GM18505 (cell line): ENCODE measurements at regions not wholly inside any gene's neighbourhood (a gene's known extent, or its start where the extent isn't known, plus 50 kb on each side); places are given as distances from the start of the nearest gene placed in this dataset.

Experiments
- ATAC-seq: cut with Tn5 transposase; IDR thresholded peaks from one replicate; pipeline ENCODE4 v1.9.1; 2021; ENCODE audit not compliant: unreplicated experiment
- POLR2A ChIP-seq: IDR thresholded peaks from 4 replicates; pipeline ENCODE4 v1.6.1; 2011; ENCODE audit warnings: borderline replicate concordance; ENCODE audit not compliant: insufficient read depth, insufficient read length; ENCODE audit errors: extremely low read depth

- no peak for TF ChIP-seq POLR2A
- no peak for ATAC-seq
Observed at GRCh38 chr13:24063281-24063877, 97.1 kb upstream of the SPATA13 start.

GRCh38 chr13:24064371-24064770, 96.1 kb upstream of the SPATA13 start:
- ATAC-seq, result no peak
- TF ChIP-seq POLR2A, result no peak

GRCh38 chr13:24065176-24065575, 95.3 kb upstream of the SPATA13 start:
- TF ChIP-seq POLR2A, result no peak
- ATAC-seq, result no peak

GRCh38 chr13:24066405-24067295, 93.9 kb upstream of the SPATA13 start:
- ATAC-seq, result no peak
- TF ChIP-seq POLR2A, result no peak

GRCh38 chr13:24068472-24068871, 92.0 kb upstream of the SPATA13 start:
- no peak for ATAC-seq
- TF ChIP-seq POLR2A, result no peak

GRCh38 chr13:24071016-24071415, 89.5 kb upstream of the SPATA13 start:
- no peak for ATAC-seq
- no peak for TF ChIP-seq POLR2A

- ATAC-seq, result no peak
- no peak for TF ChIP-seq POLR2A
Observed at GRCh38 chr13:24071423-24072075, 89.0 kb upstream of the SPATA13 start.

GRCh38 chr13:24073657-24074056, 86.9 kb upstream of the SPATA13 start:
- no peak for TF ChIP-seq POLR2A
- ATAC-seq, result no peak

- no peak for TF ChIP-seq POLR2A
- ATAC-seq, result no peak
Observed at GRCh38 chr13:24074678-24075077, 85.8 kb upstream of the SPATA13 start.

GRCh38 chr13:24075137-24075975, 85.2 kb upstream of the SPATA13 start:
- ATAC-seq, result no peak
- TF ChIP-seq POLR2A, result no peak

GRCh38 chr13:24076109-24076508, 84.4 kb upstream of the SPATA13 start:
- no peak for TF ChIP-seq POLR2A
- ATAC-seq, result no peak

GRCh38 chr13:24076636-24077035, 83.9 kb upstream of the SPATA13 start:
- no peak for ATAC-seq
- no peak for TF ChIP-seq POLR2A

- ATAC-seq, result no peak
- no peak for TF ChIP-seq POLR2A
Observed at GRCh38 chr13:24080134-24080533, 80.4 kb upstream of the SPATA13 start.

GRCh38 chr13:24081387-24081786, 79.1 kb upstream of the SPATA13 start:
- no peak for TF ChIP-seq POLR2A
- ATAC-seq, result no peak

- no peak for ATAC-seq
- no peak for TF ChIP-seq POLR2A
Observed at GRCh38 chr13:24083141-24083540, 77.4 kb upstream of the SPATA13 start.
